Anterior cingulate cortex (tissue), 58 donors: ENCODE measurements at regions not wholly inside any gene's neighbourhood (a gene's known extent, or its start where the extent isn't known, plus 50 kb on each side); places are given as distances from the start of the nearest gene placed in this dataset.
"Not testable (repeated sequence)": the region's sequence is repeated elsewhere in the genome, so short reads cannot be mapped to it uniquely, and the experiment has no call there.

Experiments
- DNase-seq, 58 donors: peaks; one replicate each; lab custom pipeline; 2025; lab: John Stamatoyannopoulos, UW

DNA sequence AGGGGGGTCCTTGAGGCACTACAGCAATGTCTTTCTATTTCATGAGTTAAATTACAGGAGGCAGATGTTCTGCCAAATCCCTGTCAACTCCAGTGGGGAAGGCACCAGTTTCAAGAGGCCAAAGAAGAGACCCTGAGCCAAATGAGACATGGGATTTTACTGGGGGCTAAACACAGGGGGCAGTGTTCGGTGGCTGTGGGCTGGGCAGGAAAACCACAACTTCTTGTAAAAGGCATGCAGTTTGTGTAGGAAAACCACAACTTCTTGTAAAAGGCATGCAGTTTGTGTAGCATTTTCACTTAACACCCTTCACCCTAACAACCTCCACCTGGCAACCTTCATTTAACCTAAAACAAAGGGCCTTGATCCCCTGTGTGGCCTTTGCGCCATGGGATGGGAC is 61.0 kb downstream of the POLR2M start:
- no peak for DNase-seq

DNA sequence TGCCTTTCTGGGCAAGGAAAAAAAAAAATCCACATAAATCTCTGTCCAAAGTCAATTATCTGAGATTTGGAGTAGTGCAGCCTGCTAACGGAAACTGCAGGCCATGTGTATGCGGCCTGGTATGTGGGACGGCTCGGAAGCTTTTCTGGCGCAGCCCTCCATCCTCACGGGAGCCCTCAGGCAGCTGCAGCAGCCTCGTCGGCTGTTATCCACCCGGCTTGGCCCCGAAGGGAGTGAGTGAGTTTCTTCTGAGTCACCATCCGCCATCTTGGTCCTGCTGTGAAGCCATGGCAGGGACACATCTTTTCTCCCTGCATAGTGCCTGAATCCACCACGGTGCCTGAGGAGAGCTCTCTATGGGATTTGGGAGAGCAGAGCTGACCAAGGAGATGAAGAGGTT is 62.8 kb downstream of the POLR2M start:
- no peak for DNase-seq

DNA sequence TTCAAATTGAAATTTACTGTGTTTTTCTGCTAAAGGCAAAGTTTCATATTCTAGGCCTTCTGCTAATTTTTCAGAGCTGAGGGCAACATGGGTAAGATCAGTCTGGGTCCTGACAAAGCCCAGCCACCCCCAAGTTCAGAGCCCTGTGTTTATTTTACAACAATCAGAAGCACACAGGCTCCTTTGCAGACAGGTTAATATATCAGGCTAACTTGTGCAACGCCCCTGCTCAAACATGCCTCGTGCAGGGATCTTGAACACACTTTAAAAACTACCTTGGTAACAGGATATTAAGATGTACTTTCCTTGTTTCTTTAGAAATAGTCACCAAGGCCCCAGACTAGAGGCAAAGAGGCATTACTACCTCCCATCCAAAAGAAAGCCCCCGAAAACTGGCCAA is 64.0 kb downstream of the POLR2M start:
- no peak for DNase-seq

DNA sequence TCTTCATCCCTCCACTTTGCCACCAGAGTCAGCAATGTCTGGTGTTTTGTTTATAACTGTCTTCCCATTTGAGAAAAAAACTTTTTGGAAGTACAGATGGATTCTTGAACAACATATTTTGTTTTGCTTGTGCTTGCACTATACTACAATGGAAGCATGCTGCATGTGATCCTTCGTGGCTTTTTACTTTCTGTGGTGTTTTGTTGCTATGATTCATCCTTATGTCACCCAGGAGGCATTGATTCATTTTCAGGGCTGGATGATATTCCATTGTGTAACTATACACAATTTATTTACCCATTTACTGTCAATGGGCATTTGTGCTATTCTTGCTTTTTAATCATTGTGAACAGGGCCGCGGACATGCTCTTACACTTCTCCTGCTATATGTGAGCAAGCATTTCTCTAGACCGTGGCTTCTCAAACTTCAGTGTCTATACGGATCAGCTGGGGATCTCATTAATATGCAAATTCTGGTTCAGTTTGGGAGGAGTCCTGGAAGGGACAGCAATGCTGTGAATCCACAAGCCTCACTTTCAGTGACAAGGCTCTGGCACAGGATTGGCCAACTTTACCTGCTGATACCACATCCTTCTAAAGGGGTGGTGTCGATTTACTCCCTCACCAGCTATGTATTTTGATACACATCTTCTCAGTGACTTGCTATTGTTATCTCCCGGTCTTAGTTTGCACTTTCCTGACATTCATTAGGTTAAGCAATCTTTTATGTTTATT is 65.9 kb downstream of the POLR2M start:
- DNase-seq, result no peak

DNA sequence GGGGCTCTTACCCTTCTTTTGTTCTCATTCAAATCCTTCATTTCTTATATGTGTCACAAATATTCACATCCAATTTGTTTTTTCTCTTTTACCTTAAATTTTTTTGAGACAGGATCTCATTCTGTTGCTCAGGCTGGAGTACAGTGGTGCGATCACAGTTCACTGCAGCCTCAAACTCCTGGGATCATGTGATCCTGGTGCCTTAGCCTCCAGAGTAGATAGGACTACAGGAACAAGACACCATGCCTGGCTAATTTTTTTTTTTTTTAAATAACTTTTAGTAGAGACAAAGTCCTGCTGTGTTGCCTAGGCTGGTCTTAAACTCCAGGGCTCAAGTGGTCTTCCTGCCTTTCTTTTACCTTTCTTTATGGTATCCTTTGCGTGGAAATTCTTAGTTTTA is 66.5 kb downstream of the POLR2M start:
- no peak for DNase-seq

DNA sequence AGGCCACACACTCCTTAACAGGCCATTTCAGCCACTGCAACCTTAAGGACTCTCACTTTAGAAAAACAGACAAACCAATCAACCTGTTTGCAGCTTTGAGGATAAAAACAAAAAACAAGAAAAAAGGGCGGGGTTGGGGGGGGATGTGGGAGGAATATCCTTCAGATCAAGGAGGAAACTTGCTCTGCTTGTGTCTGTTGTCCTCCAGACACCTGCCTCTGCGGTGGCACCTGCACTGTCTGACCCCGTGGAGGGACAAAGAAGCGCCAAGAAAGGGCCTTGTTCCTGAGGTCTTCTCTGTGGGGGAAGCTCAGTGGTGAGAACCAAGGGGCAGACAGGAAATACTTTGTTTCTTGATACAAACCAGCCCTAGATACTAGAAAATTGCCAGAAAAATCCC is 70.5 kb downstream of the POLR2M start:
- DNase-seq, result no peak

DNA sequence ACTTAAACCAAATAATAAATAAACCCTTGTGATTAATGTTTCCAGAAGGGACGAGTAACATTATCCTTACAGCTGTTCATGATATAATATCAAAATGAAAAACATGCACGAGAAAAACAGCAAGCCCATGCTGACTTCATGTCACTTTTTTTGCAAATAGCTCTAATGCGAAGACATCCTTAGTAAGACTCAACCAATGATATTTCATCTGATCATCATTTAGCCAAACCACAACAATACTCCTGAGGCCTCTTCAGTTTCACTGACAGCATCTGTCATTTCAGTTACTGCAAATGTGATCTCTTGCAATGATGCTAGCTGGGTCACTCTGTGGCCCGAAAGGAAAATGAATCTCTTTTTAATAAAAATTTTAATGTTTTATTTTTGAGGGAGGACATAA is 74.0 kb downstream of the POLR2M start:
- DNase-seq, result no peak

DNA sequence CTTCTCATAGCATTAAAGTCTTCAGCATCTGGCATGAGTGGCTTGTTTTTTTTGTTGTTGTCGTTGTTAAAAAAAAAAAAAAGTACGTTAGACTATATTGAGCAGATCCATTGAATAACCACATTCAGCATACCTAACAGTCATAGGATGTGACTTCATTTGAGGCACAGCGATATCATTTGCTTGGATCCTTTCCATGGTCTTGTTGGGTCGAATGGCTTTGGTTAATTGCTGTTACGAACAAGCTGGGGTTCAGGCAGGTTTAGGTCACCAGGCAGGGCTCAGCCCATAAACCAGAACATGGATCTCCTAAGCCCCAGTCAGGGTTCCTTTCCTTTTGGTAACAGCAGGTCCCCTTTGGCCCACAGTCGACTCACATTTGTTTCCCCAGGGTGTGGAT is 76.2 kb downstream of the POLR2M start:
- DNase-seq, result no peak

DNA sequence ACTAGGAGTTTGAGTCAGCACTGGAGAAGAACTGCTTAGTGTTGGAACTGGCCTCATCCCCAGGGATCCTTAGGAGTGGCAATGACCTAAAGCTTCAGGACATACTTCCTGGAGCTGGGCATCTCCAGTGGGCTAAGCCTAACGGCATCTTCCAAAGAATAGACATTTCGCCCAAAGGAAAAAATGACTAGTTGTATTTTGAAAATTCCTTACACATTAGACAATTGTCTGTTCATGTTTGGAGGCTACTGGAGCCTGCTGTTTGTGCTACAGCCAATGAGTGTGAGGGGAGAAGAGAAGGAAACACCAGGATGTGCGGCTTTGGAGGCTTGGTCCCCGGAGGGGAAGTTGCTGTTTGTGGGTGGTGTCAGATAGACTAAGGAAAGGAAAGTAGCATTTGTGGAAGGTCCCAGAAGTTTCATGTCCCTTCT is 77.6 kb downstream of the POLR2M start:
- no peak for DNase-seq

DNA sequence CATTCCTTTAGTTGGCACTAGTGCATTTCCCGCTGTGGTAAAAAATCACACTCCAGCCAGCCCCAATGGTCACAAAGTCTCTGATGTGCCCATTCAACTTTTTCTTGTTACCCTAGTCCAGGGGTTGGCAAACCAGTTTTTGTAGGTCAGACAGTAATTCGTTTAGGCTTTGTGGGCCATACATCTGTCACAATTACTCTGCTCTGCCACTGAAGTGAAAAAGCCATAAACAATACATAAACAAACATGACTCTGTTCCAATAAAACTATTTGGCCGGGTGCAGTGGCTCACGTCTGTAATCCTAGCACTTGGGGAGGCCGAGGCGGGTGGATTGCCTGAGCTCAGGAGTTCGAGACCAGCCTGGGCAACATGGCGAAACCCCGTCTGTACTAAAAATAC is 78.5 kb downstream of the POLR2M start:
- no peak for DNase-seq

DNA sequence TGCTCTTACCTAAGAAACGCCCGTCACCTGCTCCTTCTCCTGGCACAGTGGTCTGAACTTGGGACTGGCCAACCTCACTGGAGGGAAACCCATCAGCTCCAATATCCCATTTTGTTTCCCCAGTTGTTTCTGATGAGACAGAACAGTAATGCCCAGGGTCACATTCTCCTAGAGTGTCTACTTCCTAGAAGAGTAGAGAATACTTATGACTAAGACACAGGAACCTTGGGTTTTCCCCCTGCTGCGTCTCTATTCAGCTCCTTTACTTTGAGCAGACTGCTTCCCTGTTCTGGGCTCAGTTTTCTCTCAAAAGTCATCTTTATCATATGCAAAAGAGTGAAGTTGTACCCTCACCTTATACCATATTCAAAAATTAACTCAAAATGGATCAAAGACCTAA is 79.4 kb downstream of the POLR2M start:
- DNase-seq, result no peak

DNA sequence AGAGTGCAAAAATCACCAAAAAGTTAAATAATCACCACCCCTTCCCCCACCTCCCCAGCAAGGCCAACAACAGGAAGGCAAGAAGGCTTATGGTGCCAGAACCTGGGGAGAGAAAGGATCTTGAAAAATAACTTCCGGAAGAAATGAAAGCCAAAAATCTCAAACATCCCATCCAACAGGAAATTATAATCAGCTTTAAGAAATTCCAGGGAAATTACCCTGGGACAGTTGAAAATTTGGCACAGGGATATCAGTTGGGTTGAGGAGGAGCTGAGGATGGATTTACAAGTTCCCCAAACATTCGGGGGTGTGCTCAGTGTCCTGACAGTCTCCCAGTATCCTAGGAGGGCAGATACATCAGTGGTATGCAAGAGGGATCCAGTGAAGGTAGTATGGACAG is 82.7 kb downstream of the POLR2M start:
- no peak for DNase-seq

DNA sequence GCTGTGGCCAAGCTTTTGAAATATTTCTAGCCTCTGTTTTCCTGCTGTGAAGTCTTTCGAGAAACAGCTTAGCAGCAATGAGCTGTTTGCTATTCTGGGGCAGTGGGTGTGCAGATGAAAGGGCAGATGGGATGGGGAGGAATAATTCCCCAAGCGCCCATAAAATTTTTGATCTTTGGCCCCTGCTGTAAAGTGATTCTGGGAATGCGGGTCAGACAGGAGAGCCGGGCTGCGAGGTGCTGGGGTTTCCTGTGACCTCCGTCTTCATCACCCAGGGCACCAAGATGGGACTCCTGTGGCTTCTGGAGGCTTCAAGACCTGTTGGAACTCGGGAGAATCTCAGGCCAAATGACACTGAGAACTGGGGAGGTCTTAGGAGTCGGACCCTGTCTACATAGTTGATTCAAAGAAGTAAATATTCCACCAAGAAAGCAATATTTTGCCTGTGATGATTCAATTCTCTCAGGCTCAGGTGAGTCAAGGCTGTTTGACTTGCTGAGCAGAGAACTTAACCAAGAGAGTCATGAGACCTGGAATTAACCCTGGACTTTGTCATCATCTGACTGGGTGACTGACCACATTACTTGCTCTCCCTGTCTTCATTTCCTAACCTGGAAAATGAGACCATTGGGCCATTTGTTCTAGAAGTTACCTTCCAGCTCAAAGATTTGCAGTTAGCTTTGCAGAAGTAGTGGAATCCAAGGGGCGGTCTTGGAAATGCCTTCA is 86.4 kb downstream of the POLR2M start:
- DNase-seq, result no peak

DNA sequence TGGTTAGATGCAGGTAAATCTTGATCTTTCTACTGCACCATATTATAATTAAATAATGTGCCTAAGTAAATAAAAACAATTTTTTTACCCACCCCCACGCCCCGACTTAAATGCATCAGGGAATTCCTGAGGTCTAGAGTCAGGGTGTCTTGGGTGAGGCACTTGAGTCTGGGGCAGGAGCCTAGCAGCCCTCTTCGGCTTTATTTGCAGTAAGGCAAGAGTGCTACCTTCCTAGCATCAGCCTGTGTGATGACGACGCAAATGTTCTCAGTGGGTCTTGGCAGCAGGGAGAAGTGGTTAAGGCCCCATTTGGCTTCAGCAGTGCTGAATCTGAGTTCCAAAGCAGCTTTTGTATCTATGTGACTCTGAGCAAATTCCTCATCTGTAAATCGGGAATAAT is 88.7 kb downstream of the POLR2M start:
- no peak for DNase-seq

DNA sequence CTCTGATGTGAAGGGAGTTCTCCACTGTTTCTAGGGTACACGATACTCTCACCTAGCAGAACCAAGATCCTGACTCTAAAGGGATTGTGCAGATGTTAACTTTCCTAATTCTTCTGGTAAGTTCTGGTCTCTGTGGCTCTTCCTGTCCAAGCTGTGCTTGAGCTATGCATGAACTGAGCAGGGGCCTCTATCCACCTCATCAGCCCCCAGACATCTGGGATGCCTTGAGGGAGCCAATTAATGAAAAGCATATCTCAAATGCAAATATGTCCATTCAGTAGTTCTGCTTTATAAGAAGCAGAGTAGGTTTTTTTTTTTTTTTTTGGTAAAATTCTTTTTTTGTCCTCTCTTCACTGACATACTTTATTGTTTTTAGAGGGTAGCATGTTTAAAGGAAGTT is 89.6 kb downstream of the POLR2M start:
- DNase-seq, result no peak

DNA sequence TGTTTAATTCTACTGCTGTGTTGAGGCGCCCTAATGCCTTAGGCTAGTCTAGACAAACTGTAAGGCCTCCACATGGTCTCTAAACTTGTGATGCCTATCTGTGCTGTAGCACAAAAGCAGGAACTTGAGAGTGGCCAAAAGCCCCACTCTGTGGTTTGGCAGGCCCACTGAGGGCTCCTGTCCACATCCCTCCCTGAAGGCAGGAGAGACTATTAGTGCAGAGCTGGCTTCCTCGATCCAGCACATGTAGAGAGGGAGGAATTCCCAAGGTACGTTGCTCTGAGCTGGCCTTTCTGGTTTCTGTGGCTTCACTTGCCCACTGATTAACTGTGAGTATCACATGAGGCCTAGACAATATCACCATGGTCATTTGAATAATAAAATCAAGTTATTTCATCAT is 90.6 kb downstream of the POLR2M start:
- DNase-seq, result no peak

DNA sequence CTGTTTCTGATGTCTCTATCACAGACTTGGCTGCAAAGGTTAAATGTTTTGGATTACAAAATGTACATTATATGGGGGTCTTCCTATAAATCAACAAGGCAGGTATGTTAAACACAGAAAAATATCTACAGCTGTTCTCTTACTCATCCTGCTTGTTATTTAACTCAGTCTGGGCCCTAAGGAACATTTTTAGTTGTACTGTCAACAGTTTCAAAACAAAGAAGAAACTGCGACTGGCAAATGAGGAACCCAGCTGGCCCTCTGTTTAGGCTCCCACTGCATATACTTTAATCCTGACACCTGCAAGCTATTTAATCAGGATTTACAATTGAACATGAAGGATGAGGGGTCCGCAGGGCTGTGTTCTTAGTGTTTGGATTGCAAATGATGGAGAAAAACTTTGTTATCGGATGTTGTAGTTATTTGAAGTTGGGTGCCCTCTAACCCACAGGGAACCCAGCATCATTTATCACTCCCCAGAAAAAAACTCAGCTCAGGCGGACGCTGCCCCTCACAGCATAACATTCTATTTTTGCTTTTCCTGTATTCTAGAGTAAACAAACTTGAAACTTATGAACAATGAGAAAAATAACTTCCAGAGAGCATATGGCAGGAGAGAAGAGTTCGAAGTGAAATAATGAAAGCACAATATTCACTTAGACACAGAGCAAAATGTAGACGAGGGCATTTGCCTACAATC is 91.2 kb downstream of the POLR2M start:
- DNase-seq, result no peak

DNA sequence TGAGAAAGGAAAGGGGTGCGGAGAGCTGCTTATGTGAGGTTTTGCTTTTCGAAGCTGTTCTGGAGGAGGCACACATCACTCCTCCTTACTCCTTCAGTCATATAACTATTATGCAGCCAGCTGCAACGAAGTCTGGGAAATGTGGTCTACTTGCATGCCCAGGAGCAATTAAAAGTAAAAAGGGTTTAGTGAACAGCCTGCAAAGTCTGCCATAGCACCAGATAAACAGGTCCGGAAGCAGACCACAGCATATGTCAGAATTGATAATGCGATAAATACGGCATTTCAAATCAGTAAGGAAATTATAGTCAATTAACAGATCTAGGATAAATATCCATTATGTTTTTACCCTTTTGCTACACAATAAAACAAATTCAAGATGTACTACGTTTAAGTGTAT is 99.5 kb downstream of the POLR2M start:
- no peak for DNase-seq

DNA sequence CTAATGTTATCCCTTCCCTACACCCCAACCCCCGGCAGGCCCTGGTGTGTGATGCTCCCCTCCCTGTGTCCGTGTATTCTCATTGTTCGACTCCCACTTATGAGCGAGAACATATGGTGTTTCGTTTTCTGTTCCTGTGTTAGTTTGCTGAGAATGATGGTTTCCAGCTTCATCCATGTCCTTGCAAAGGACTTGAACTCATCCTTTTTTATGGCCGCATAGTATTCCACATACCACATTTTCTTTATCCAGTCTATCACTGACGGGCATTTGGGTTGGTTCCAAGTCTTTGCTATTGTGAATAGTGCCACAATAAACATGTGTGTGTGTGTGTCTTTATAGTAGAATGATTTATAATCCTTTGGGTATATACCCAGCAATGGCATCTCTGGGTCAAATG is 102.8 kb downstream of the POLR2M start:
- DNase-seq, result not testable (repeated sequence)

DNA sequence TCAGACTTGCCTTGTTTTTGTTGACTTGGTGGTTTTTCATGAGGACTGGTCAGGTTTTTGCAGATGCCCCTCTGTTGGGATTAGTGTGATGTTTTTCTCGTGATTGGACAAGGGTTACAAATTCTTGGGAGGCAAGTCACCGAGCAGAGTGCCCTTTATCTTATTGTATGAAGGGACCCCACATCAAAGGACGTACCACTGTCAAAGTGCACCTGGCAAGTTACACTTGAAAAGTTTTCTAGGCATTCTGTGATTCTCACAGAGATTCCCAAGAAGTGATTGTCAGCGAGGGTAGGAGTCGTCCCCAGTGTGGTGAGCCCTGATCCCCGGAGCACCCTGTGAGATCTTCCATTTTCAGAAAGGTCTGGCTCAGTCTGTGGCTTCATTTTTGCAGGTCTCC is 110.1 kb downstream of the POLR2M start:
- DNase-seq, result no peak

DNA sequence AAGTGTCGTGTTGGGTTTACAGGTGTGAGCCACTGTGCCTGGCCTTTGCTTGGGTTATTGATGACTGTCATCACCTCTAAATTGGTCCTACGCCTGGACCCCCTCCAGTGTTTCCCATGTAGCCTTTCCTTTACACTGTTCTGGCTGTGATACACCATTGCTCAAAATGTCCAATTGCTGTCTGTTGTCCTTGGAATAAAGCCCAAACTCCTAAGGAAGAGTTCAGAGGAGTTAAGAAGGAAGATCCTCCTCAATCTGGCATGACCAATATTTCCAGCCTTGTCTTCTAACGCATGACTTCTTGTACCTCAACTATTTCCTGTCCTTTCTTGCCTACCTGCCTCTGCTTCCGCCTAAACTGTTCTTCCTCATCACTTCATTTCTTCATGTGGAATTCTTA is 113.1 kb downstream of the POLR2M start:
- DNase-seq, result no peak

DNA sequence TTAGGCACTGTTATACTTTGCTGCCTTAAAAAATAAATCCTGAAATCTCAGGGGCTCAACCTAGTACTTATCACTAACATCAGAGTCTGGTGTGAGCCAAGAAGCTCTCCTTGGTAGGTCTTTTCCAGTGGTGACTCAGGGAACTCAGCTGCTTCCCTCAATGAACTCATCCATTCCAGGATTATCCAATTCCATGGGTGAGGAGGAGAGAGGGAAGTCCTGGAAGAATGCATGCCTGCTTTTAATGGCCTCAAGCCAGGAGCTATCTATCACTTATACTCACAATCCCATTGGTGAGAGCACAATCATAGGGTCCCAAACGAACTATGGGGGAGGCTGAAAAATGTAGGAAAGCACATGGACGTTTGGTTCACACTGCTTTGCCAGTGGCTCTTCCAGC is 113.6 kb downstream of the POLR2M start:
- DNase-seq, result no peak
